RWPE2 (cell line): ENCODE measurements at regions not wholly inside any gene's neighbourhood (a gene's known extent, or its start where the extent isn't known, plus 50 kb on each side); places are given as distances from the start of the nearest gene placed in this dataset.
"Not testable (repeated sequence)": the region's sequence is repeated elsewhere in the genome, so short reads cannot be mapped to it uniquely, and the experiment has no call there.

Experiments
- ATAC-seq: fragments of 200-7000 bp; cut with Tn5 transposase; 3 replicates; pipeline ENCODE4 v1.9.1; 2021; ENCODE audit warnings: low read depth
- DNase-seq: peaks from one replicate; pipeline ENCODE4 v3.0.0-alpha.2; 2020; ENCODE audit warnings: low spot score
- H3K27ac ChIP-seq: fragments of 450-650 bp; 2 replicates; pipeline ENCODE4 v1.5.1; 2017; ENCODE audit warnings: mild to moderate bottlenecking; ENCODE audit not compliant: poor library complexity, severe bottlenecking
- H3K27me3 ChIP-seq: fragments of 250-450 bp; sonication (Bioruptor Pico); 2 replicates; pipeline ENCODE4 v1.5.1; 2021; ENCODE audit warnings: mild to moderate bottlenecking, moderate library complexity; ENCODE audit not compliant: insufficient read depth, poor library complexity, severe bottlenecking
- H3K36me3 ChIP-seq: fragments of 250-450 bp; sonication (Bioruptor Pico); 2 replicates; pipeline ENCODE4 v1.5.1; 2020; ENCODE audit warnings: low read depth, mild to moderate bottlenecking, moderate library complexity
- H3K4me1 ChIP-seq: fragments of 250-450 bp; sonication (Bioruptor Pico); 2 replicates; pipeline ENCODE4 v1.5.1; 2021; ENCODE audit warnings: mild to moderate bottlenecking, moderate library complexity; ENCODE audit not compliant: insufficient read depth, poor library complexity, severe bottlenecking
- H3K4me3 ChIP-seq: fragments of 250-450 bp; sonication (Bioruptor Pico); 2 replicates; pipeline ENCODE4 v1.5.1; 2021; ENCODE audit warnings: mild to moderate bottlenecking, moderate library complexity; ENCODE audit not compliant: severe bottlenecking
- H3K9me3 ChIP-seq: fragments of 250-450 bp; sonication (Bioruptor Pico); 2 replicates; pipeline ENCODE4 v1.5.1; 2021; ENCODE audit warnings: mild to moderate bottlenecking, moderate library complexity; ENCODE audit not compliant: severe bottlenecking
- CTCF ChIP-seq: fragments of 450-650 bp; IDR thresholded peaks from one replicate; pipeline ENCODE4 v1.5.1; 2017; ENCODE audit warnings: mild to moderate bottlenecking, moderate library complexity; ENCODE audit not compliant: poor library complexity, severe bottlenecking

- no peak for DNase-seq
- Histone ChIP-seq H3K4me1 (no peaks in the 10 kb centered on the region), H3K9me3 (no peaks in the 10 kb centered on the region), H3K4me3 (no peak overlapping the region), H3K27me3 (no peaks in the 10 kb centered on the region), H3K36me3 (no peaks in the 10 kb centered on the region), H3K27ac (no peak overlapping the region)
- TF ChIP-seq CTCF: no peak
- no peak for ATAC-seq
Observed at GRCh38 chr21:28580585-28580984, 412.1 kb downstream of the LTN1 start.

DNA sequence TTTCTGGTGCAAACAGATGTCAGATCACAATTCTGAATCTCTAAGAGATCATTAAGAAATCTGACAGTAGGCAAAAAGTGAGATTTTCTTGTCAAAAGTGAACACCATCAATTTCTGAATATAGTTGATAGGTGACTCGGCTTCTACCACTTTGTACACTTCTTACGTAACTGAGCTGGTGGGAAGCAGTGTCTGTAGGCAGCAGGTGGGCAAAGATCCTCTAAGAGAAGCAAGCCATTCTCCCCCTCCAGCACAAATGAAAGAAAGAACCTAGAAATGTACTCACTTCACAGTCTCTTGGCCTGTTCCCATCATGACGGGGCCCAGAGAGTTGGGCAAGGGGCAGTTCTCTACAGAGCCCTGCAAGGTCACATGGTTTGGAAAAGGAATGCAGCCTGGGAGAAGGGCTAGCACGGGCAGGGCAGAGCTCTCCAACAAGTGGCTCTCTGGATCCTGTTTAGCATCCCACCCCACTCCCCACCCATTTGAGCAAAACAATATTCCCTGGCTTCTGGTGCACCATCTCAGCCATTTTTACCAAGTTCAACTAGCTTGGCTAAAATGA, 412.6 kb downstream of the LTN1 start:
- DNase-seq: no peak
- Histone ChIP-seq H3K27me3 (no peaks in the 10 kb centered on the region), H3K27ac (no peak overlapping the region), H3K4me1 (no peaks in the 10 kb centered on the region), H3K36me3 (no peaks in the 10 kb centered on the region), H3K4me3 (no peak overlapping the region), H3K9me3 (no peaks in the 10 kb centered on the region)
- TF ChIP-seq CTCF: no peak
- ATAC-seq: no peak

- no peak for DNase-seq
- no peak for TF ChIP-seq CTCF
- Histone ChIP-seq H3K27me3 (no peaks in the 10 kb centered on the region), H3K9me3 (no peaks in the 10 kb centered on the region), H3K27ac (no peak overlapping the region), H3K4me3 (no peak overlapping the region), H3K36me3 (no peaks in the 10 kb centered on the region), H3K4me1 (peaks cover 3% of the 10 kb centered on the region)
- no peak for ATAC-seq
Observed at GRCh38 chr21:28568692-28569091, 424.0 kb downstream of the LTN1 start.

GRCh38 chr21:28563933-28564332, 428.7 kb downstream of the LTN1 start:
- H3K27me3 ChIP-seq, H3K27ac ChIP-seq, ATAC-seq, H3K9me3 ChIP-seq, H3K4me1 ChIP-seq, H3K36me3 ChIP-seq, H3K4me3 ChIP-seq, DNase-seq: not testable (repeated sequence)

- Histone ChIP-seq H3K36me3 (no peaks in the 10 kb centered on the region), H3K27ac (no peak overlapping the region), H3K27me3 (no peaks in the 10 kb centered on the region), H3K4me3 (no peak overlapping the region), H3K4me1 (no peaks in the 10 kb centered on the region), H3K9me3 (no peaks in the 10 kb centered on the region)
- DNase-seq: no peak
- no peak for TF ChIP-seq CTCF
- no peak for ATAC-seq
Observed at GRCh38 chr21:28561772-28562171, 430.9 kb downstream of the LTN1 start.
